Lower lobe of right lung (tissue), 2 donors: ENCODE measurements at regions not wholly inside any gene's neighbourhood (a gene's known extent, or its start where the extent isn't known, plus 50 kb on each side); places are given as distances from the start of the nearest gene placed in this dataset.

Experiments used
- ATAC-seq, 2 donors: fragments of 200-7000 bp; cut with Tn5 transposase; one replicate each; pipeline ENCODE4 v1.9.1; 2020 to 2022; ENCODE audit warnings: mild to moderate bottlenecking in 2 of 2, moderate library complexity in 2 of 2
- DNase-seq: peaks from one replicate; pipeline ENCODE4 v3.0.0-alpha.2; 2020
- H3K27ac ChIP-seq: fragments of 200-600 bp; one replicate; pipeline ENCODE4 v1.8.0; 2022
- H3K27me3 ChIP-seq: fragments of 200-600 bp; one replicate; pipeline ENCODE4 v1.8.0; 2022; ENCODE audit warnings: low read depth
- H3K36me3 ChIP-seq: fragments of 200-600 bp; one replicate; pipeline ENCODE4 v1.8.0; 2022; ENCODE audit warnings: mild to moderate bottlenecking
- H3K4me1 ChIP-seq: fragments of 200-600 bp; one replicate; pipeline ENCODE4 v1.8.0; 2022
- H3K4me3 ChIP-seq: fragments of 200-600 bp; one replicate; pipeline ENCODE4 v1.8.0; 2022; ENCODE audit warnings: mild to moderate bottlenecking
- H3K9me3 ChIP-seq: fragments of 200-600 bp; one replicate; pipeline ENCODE4 v1.8.0; 2022
- intact Hi-C: fragments of 100-400 bp; cut with DNase I; formaldehyde crosslinking; loops from one replicate; pipeline ENCODE4 v1.11.0; 2022
- TF ChIP-seq, protein P1 (sequence below): fragments of 200-600 bp; IDR thresholded peaks from one replicate; pipeline ENCODE4 v1.8.0; 2022; ENCODE audit warnings: antibody characterized with exemption, mild to moderate bottlenecking
- donor health status: DM: no; HTN: yes; CAD: no; lungs with severe emphysema.

GRCh38 chr4:186809070-186809469 is 85.4 kb upstream of the FAT1 start:
- H3K4me3 ChIP-seq: no peak overlapping the region
- no peak for ATAC-seq
- TF ChIP-seq, protein P1, sequence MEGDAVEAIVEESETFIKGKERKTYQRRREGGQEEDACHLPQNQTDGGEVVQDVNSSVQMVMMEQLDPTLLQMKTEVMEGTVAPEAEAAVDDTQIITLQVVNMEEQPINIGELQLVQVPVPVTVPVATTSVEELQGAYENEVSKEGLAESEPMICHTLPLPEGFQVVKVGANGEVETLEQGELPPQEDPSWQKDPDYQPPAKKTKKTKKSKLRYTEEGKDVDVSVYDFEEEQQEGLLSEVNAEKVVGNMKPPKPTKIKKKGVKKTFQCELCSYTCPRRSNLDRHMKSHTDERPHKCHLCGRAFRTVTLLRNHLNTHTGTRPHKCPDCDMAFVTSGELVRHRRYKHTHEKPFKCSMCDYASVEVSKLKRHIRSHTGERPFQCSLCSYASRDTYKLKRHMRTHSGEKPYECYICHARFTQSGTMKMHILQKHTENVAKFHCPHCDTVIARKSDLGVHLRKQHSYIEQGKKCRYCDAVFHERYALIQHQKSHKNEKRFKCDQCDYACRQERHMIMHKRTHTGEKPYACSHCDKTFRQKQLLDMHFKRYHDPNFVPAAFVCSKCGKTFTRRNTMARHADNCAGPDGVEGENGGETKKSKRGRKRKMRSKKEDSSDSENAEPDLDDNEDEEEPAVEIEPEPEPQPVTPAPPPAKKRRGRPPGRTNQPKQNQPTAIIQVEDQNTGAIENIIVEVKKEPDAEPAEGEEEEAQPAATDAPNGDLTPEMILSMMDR: no peak
- H3K27ac ChIP-seq: no peak overlapping the region
- intact Hi-C loops: no loop called here
- no peaks in the 10 kb centered on the region for H3K4me1 ChIP-seq
- no peaks in the 10 kb centered on the region for H3K27me3 ChIP-seq
- H3K36me3 ChIP-seq: no peaks in the 10 kb centered on the region
- no peaks in the 10 kb centered on the region for H3K9me3 ChIP-seq
- no peak for DNase-seq

DNA sequence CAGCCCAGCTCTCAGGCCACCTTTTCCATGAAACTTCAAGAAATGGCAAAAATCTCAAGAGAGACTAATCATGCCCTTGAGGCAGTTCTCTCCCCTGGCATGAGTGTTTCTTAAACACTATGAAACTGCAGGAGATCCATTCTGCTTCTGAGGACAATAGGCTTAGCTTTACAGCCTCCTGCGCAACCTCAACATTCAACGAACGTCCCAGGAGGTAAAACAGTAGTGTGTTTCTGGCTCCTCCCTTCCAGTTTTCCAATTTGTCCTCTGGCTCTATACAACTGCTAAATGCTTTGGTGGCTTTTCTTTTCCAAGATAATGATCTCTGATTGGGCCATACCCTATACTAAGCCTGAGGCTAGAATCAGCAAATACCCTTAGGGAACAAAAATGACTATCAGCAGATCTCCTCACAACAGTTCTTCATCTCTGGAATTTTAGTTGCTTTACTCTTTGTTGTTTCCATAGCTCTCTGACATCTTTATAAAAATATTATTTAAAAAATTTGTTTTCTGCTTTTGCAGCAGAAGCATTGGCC is 87.0 kb upstream of the FAT1 start:
- Histone ChIP-seq H3K9me3 (no peaks in the 10 kb centered on the region), H3K4me3 (no peak overlapping the region), H3K27me3 (no peaks in the 10 kb centered on the region), H3K27ac (no peak overlapping the region), H3K36me3 (no peaks in the 10 kb centered on the region), H3K4me1 (no peaks in the 10 kb centered on the region)
- intact Hi-C loops: no loop called here
- ATAC-seq: no peak
- DNase-seq: no peak
- TF ChIP-seq, protein P1: no peak

GRCh38 chr4:186812592-186812991 is 88.9 kb upstream of the FAT1 start:
- no peaks in the 10 kb centered on the region for H3K9me3 ChIP-seq
- no peak for DNase-seq
- H3K4me3 ChIP-seq: no peak overlapping the region

GRCh38 chr4:186813377-186814068 is 89.9 kb upstream of the FAT1 start:
- Histone ChIP-seq H3K27ac (no peak overlapping the region), H3K9me3 (no peaks in the 10 kb centered on the region), H3K36me3 (no peaks in the 10 kb centered on the region), H3K4me3 (no peak overlapping the region), H3K27me3 (no peaks in the 10 kb centered on the region), H3K4me1 (no peaks in the 10 kb centered on the region)
- TF ChIP-seq, protein P1: no peak
- no peak for ATAC-seq
- intact Hi-C loops: no loop called here
- no peak for DNase-seq

More at GRCh38 chr4:186812592-186812991, 88.9 kb upstream of the FAT1 start:
- Histone ChIP-seq H3K27me3 (no peaks in the 10 kb centered on the region), H3K4me1 (no peaks in the 10 kb centered on the region), H3K27ac (no peak overlapping the region), H3K36me3 (no peaks in the 10 kb centered on the region)
- TF ChIP-seq, protein P1: no peak
- no peak for ATAC-seq
- intact Hi-C loops: no loop called here

DNA sequence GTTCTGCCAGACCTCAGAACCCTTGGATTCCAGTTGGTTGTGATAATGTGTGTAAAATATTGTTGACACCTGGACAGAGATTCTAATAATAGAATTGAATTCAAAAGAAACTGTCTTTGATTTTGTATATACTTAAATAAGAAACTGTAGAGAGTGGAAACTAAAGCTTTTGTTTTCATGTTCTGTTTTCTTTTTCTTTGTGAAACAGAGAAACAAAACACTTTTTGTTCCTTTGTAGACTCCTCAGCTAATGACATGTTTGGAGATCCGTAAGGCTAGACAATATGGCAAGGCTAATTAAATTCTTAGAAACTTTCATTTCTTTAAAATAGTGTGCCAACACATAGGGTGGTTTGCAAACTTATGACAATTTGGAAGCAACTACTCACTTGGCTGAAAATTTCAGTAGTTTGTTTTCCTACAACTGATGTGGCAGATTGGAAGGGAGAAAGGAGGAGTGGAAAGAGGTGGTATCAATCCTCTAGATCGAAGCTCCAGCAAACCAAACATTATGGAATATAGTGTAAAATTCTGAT is 90.9 kb upstream of the FAT1 start:
- Histone ChIP-seq H3K4me1 (no peaks in the 10 kb centered on the region), H3K9me3 (no peaks in the 10 kb centered on the region), H3K4me3 (no peak overlapping the region), H3K27me3 (no peaks in the 10 kb centered on the region), H3K27ac (no peak overlapping the region), H3K36me3 (no peaks in the 10 kb centered on the region)
- TF ChIP-seq, protein P1: no peak
- intact Hi-C loops: no loop called here
- ATAC-seq (no peak), DNase-seq (no peak)
